ENCODE measurements at regions not wholly inside any gene's neighbourhood (a gene's known extent, or its start where the extent isn't known, plus 50 kb on each side); places are given as distances from the start of the nearest gene placed in this dataset.

DNA sequence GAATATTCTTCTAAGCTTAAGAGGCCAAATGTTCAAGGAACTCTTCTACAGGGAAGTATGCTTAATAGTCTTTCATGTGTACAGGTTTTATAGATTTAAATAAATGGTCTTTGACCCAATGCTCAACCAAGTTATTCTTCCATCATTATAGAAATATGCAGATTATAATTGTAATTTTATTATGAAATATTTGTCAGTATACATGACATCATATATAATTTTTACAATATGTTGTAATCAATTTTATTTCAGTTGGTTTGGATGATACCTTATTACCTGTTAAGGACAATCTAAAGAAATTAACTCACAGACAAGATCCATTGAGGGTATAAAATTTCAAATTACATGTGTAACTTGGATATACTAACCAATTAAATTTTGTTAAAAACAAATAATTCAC, 1278.3 kb downstream of the SLC16A7 start:
- Mint-ChIP-seq H3K36me3 (no peaks in the 10 kb centered on the region), H3K27ac (no peak overlapping the region), H3K4me3 (no peak overlapping the region), H3K27me3 (ENCODE audit: low read depth in 3 of 3) (no peaks in the 10 kb centered on the region), H3K9me3 (peaks cover 3 to 41% (median 27%) of the 10 kb centered on the region in 6 donors), H3K4me1 (no peaks in the 10 kb centered on the region)
- no peak for DNase-seq

DNA sequence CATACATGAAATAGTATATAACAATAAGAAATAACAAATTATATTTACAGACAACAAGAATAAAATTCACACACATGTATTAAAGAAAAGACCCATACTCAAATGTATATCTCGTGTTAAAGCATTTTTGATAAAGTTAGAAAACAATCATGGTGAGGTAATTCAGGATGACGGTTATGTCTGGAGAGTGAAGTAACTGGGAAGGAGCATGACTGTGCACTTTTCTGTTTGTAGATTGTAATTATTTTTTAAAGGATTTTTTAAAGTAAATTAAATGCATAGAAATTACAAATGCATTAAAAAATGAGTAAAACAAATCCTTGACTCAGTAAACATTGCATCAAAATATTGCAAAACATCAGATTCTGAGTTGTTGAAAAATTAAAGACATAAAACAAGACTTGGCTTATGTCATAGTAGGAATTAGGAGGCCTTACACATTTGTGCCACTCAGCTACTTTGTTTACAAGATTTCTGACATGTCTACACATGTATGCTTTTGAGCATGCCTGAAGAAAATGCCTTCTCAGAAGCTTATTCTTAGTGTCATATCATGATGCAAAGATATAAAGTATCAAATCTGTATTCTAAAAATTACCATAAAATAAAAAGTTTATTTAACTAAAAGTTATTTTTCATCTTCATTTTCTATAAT, 1325.1 kb downstream of the SLC16A7 start:
- no peak overlapping the region for H3K4me3 Mint-ChIP-seq

DNA sequence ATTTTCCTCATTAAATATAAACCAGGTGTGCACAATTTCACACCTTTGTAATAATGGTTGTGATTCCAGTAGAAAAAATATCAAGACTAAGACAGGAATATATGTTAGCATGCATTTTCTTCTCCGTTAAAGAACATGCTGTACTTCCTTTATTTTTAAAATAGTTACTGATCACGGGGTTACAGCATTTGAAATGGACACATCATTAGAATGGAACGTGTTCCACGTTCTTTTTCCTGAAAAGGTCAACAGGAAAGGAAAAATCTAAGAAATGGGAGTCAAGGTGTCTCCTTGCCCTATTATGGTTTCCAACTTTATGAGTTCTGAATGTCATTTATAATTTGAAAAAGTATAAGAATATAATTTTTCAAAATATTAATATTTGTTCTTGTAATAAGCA, 1325.7 kb downstream of the SLC16A7 start:
- H3K4me1 Mint-ChIP-seq = no peaks in the 10 kb centered on the region
- H3K36me3 Mint-ChIP-seq = no peaks in the 10 kb centered on the region
- no peak overlapping the region for H3K4me3 Mint-ChIP-seq
- H3K27me3 Mint-ChIP-seq (ENCODE audit: low read depth in 3 of 3) = no peaks in the 10 kb centered on the region
- no peak overlapping the region for H3K27ac Mint-ChIP-seq
- DNase-seq = no peak
- peaks cover 2 to 18% (median 11%) of the 10 kb centered on the region in 6 donors for H3K9me3 Mint-ChIP-seq

More for the DNA sequence above, 1325.1 kb downstream of the SLC16A7 start:
- Mint-ChIP-seq H3K27ac (no peak overlapping the region), H3K4me1 (no peaks in the 10 kb centered on the region), H3K9me3 (peaks cover 2 to 14% (median 9%) of the 10 kb centered on the region in 6 donors), H3K36me3 (no peaks in the 10 kb centered on the region), H3K27me3 (ENCODE audit: low read depth in 3 of 3) (no peaks in the 10 kb centered on the region)
- DNase-seq = no peak

DNA sequence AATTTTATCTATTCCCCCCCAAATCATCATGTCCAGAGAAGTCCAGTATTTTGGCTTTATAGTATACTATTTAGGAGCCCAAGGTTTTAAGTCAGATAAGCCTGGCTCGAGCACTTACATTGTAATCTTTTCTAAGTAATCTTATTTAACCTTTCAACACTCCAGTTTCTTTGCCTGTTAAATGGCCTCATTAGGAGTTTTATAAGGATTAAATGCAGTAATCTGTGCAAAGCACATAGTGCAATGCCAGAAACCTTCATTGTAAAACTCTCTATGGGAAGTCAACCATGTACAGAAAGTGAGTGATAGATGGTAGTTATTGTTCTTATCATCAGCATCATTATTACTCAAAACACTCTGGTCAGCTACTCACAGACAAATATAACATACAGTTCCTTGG, 1330.4 kb downstream of the SLC16A7 start:
- Mint-ChIP-seq H3K36me3 (no peaks in the 10 kb centered on the region), H3K27ac (no peak overlapping the region), H3K4me3 (no peak overlapping the region), H3K4me1 (no peaks in the 10 kb centered on the region), H3K27me3 (ENCODE audit: low read depth in 3 of 3) (peaks cover 0 to 3% (median 0%) of the 10 kb centered on the region in 3 donors), H3K9me3 (peaks cover 5 to 37% (median 15%) of the 10 kb centered on the region in 6 donors)
- DNase-seq = no peak

DNA sequence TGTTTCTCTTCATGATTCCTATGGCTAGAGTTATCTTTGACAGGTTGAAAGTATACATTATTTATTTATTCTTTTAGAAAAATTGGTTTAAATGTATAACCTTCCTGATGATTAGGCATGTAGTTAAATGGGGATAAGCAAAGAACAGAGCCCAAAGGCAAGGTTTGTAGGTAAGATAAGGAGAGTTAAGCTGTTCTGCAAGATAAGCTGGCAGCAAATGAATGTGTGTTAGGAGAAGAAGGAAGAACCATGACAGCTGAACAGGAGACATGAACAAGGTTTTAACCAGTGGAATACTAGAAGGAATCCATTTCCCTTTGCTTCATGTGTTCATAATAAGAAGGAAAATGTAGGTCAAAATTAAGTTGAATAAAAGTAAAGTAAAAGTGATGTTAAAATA, 1330.1 kb upstream of the USP15 start:
- DNase-seq = no peak
- Mint-ChIP-seq H3K27ac (no peak overlapping the region), H3K27me3 (ENCODE audit: low read depth in 3 of 3) (peaks cover 0 to 3% (median 0%) of the 10 kb centered on the region in 3 donors), H3K4me1 (no peaks in the 10 kb centered on the region), H3K36me3 (no peaks in the 10 kb centered on the region), H3K4me3 (no peak overlapping the region), H3K9me3 (peaks cover 16 to 58% (median 25%) of the 10 kb centered on the region in 6 donors)

DNA sequence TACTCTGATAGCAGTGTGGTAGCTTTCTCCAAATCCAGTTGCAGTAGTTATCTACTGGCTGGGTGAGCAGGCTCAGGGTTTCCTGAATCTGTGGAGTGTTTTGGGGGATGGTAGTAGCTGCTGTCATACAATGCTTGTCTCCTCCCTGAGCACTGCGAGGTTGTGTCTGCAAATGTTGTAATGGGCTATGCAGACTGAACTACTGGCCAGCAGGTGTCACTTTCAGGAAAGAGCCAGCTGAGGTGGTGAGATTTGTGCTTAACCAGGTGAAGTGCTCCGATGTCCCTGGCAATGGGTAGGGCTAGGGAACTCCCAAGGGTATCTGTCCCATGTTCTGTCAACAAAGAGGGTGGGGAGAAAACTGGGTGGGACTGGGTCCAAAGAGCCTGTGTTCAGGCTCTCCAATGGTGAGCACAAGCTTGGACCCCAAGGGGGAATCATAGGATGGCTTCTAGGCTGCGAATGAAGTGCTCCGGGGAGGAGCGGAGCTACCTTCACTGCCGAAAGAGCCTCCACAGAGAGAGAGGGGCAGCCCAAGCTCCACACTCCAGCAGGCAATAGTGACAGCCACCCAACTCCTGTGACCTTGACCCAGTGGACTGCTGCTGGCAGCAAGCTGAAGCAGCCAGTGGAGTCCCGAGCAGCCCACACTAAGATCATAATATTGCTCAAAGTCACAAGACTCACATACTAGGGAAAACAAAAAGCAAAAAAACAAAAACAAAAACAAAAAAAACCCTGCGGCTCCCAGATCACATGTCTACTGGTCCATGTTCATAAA, 1324.0 kb upstream of the USP15 start:
- Mint-ChIP-seq H3K4me1 (no peaks in the 10 kb centered on the region), H3K27me3 (ENCODE audit: low read depth in 3 of 3) (no peaks in the 10 kb centered on the region), H3K4me3 (no peak overlapping the region), H3K27ac (no peak overlapping the region), H3K9me3 (peaks cover 14 to 57% (median 39%) of the 10 kb centered on the region in 6 donors), H3K36me3 (no peaks in the 10 kb centered on the region)
- DNase-seq = no peak

DNA sequence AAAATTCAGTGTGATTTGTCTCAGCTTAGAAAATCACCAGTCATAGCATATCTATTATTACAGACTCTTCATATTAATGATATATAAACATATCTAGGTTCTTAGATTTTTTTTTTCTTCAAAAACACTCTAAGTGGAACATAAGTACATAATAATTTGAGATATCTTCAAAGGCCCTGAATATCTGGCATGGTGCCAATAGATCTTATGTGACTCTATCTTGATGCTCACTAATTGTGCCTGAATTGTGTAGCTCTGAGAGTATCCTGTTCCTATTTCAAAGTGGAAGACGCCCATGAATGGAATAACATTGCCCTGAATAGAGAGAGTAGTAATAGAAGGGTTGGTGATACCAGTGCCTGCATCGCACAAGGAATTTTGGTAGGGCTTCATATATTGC, 1312.7 kb upstream of the USP15 start:
- Mint-ChIP-seq H3K27ac (no peak overlapping the region), H3K4me3 (no peak overlapping the region), H3K4me1 (no peaks in the 10 kb centered on the region), H3K36me3 (peaks cover 0 to 7% (median 0%) of the 10 kb centered on the region in 3 donors), H3K27me3 (ENCODE audit: low read depth in 3 of 3) (no peaks in the 10 kb centered on the region), H3K9me3 (peaks cover 13 to 51% (median 30%) of the 10 kb centered on the region in 6 donors)
- no peak for DNase-seq

DNA sequence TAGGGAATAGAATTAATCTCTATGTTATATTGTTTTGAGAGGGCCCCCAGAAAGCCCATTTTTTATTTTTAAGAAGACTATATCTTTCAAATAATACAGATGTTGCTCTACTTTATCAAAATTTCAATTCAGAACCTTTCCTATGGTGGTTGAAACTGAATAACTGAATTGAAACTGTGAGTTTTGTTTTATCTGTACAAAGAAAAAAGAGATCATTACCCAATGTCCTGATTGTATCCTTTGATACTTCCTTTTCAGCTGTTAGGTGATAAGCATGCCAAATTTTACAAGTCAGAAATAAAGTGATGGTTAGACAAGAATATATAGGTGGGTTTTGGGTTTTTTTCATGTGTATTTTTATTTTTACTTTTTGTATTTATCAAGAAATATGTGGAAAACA, 1293.1 kb upstream of the USP15 start:
- Mint-ChIP-seq H3K9me3 (peaks cover 17 to 55% (median 19%) of the 10 kb centered on the region in 6 donors), H3K27me3 (ENCODE audit: low read depth in 3 of 3) (peaks cover 0 to 2% (median 0%) of the 10 kb centered on the region in 3 donors), H3K36me3 (peaks cover 0 to 3% (median 0%) of the 10 kb centered on the region in 3 donors), H3K4me1 (no peaks in the 10 kb centered on the region), H3K4me3 (no peak overlapping the region), H3K27ac (no peak overlapping the region)
- DNase-seq = no peak

DNA sequence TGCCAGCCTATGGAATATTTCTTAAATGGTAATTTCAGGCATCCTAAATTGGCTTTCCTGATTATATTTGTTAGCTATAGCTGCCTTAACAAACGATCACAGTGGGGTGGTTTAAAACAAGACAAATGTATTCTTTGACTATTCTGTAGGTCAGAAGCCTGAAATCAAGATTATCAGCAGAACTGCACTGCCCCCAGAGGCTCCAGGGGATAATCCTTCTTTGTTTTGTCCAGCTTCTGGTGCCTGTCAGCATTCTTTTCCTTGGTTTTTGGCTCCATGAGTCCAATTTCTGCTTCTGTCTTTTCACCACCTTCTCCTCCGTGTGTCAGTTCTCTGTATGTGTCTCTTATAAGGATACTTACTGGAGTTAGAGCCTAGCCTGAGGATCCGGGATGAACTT, 1282.2 kb upstream of the USP15 start:
- H3K4me3 Mint-ChIP-seq = no peak overlapping the region
- H3K27me3 Mint-ChIP-seq (ENCODE audit: low read depth in 3 of 3) = peaks cover 0 to 1% (median 0%) of the 10 kb centered on the region in 3 donors
- H3K9me3 Mint-ChIP-seq = peaks cover 9 to 48% (median 32%) of the 10 kb centered on the region in 6 donors
- DNase-seq = no peak
- H3K36me3 Mint-ChIP-seq = no peaks in the 10 kb centered on the region
- H3K27ac Mint-ChIP-seq = no peak overlapping the region
- H3K4me1 Mint-ChIP-seq = no peaks in the 10 kb centered on the region

DNA sequence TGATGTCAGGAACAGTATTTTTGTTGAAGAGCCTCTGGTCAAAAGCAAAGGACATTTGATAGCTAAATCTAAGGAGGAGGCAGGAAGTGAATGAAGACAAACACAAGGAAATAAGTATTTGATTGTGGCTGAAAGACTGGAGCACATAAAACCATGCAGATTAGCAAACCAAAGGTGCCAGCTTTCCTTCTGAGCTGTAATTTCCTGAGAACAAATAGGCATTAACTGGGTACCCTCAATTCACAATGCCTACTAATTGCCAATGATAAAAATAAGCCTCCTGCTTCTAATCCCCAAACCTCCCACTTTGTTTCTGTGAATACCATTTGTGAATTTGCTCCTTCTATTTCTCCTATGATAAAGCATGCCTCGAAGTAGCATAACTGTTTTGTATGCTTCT, 1279.6 kb upstream of the USP15 start:
- Mint-ChIP-seq H3K27ac (no peak overlapping the region), H3K27me3 (ENCODE audit: low read depth in 3 of 3) (peaks cover 0 to 1% (median 0%) of the 10 kb centered on the region in 3 donors), H3K36me3 (no peaks in the 10 kb centered on the region), H3K4me1 (no peaks in the 10 kb centered on the region), H3K9me3 (peaks cover 14 to 55% (median 32%) of the 10 kb centered on the region in 6 donors), H3K4me3 (no peak overlapping the region)
- no peak for DNase-seq

DNA sequence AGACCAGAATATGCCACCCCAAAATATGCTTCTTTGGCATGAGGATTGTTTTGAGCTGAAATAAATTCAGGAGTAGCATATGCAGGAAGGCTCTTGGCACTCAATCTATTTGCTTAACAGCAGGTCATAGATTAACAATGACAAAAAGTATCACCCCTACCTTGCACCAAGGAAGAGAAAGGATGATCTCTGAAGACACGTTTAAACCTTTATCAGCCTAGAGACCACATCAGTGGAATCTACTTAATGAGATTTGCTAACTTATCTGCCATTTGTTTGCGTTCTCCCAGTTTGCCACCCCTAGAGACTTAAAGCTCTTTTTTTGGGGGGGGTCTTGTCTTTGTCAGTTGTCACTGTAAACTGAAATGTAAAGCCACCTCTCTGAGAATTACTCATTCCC, 1278.7 kb upstream of the USP15 start:
- Mint-ChIP-seq H3K4me3 (no peak overlapping the region), H3K36me3 (no peaks in the 10 kb centered on the region), H3K4me1 (no peaks in the 10 kb centered on the region), H3K27ac (no peak overlapping the region), H3K27me3 (ENCODE audit: low read depth in 3 of 3) (peaks cover 0 to 1% (median 0%) of the 10 kb centered on the region in 3 donors), H3K9me3 (peaks cover 11 to 45% (median 28%) of the 10 kb centered on the region in 6 donors)
- DNase-seq = no peak

DNA sequence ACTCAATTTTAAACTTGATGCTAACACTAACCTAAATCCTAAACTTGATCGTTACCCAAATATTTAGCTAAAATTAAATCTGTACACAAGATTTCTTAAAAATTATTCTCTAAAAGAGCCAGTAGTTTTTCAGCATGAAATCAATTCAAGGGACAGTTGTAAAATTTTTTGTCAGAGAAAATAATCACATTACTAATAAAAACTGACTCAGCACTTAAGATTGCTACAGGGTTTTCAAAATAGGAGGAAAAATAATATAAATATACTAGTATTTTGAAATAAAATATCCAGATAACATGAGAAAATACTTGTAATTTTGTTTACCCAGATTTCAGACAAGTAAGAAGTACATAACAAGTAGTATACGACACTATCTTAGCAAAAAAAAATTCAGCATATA, 1268.1 kb upstream of the USP15 start:
- no peak overlapping the region for H3K27ac Mint-ChIP-seq
- H3K4me3 Mint-ChIP-seq = no peak overlapping the region
- no peaks in the 10 kb centered on the region for H3K36me3 Mint-ChIP-seq
- no peak for DNase-seq
- H3K27me3 Mint-ChIP-seq (ENCODE audit: low read depth in 3 of 3) = no peaks in the 10 kb centered on the region
- H3K4me1 Mint-ChIP-seq = no peaks in the 10 kb centered on the region
- peaks cover 1 to 41% (median 17%) of the 10 kb centered on the region in 6 donors for H3K9me3 Mint-ChIP-seq

DNA sequence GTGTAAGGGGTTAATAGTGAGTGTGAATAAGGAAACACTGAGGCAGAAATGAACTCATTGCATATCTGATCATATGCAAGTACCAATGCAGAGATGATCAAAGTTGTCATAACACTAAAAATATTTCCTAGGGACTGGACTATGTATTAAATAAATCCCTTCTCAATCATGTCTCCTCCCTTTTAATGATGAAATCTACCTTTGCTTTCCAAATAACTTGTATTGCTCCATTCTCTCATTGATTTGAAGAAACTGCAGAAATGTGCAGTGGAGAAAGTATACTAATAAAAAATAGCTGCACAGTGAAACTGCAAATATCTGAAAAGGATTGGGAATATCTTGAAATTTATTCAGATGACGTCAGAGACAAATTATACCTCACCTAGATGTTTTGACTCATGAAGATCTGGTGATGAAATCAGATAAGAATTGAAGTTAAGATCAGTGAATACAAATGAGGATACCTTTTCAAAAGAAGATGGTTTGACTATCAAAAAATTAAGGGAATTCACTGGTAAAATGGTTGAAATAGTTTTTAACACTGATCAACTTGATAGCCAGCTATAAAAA, 1264.9 kb upstream of the USP15 start:
- Mint-ChIP-seq H3K27me3 (ENCODE audit: low read depth in 3 of 3) (no peaks in the 10 kb centered on the region), H3K4me1 (no peaks in the 10 kb centered on the region), H3K4me3 (no peak overlapping the region), H3K27ac (no peak overlapping the region), H3K9me3 (peaks cover 4 to 31% (median 9%) of the 10 kb centered on the region in 6 donors), H3K36me3 (no peaks in the 10 kb centered on the region)
- DNase-seq = no peak

DNA sequence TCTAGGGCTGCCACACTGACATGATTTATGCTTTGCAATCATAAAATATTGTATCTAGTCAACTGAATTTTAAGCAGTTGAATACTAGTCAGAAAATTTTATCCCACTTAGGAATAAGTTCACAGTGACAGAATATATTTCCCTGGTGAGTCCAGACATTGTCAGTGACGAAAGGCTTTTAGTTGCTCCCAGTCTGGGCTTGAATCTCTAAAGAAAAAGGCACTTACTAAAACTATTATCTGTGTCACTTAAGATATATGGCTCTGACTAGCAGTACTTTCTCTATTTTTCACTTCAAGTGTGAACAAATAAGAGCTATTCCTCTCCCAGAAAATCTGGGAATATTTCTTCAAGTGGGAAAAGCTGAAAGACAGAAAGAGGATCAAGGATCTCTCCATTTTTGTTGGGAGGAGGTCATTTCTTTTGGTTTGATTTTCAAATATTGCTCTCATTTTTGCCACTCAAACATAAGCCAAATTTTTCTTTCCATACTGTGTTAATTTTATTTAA, 1262.3 kb upstream of the USP15 start:
- no peaks in the 10 kb centered on the region for H3K36me3 Mint-ChIP-seq

More for the DNA sequence above, 1262.3 kb upstream of the USP15 start:
- Mint-ChIP-seq H3K4me1 (no peaks in the 10 kb centered on the region), H3K27ac (no peak overlapping the region), H3K4me3 (no peak overlapping the region), H3K9me3 (peaks cover 4 to 25% (median 17%) of the 10 kb centered on the region in 6 donors), H3K27me3 (ENCODE audit: low read depth in 3 of 3) (peaks cover 0 to 2% (median 0%) of the 10 kb centered on the region in 3 donors)
- no peak for DNase-seq

Data from immature natural killer cell (primary cell).